ENCODE measurements at regions not wholly inside any gene's neighbourhood (a gene's known extent, or its start where the extent isn't known, plus 50 kb on each side); places are given as distances from the start of the nearest gene placed in this dataset.
A peak's percentile ranks its signal among the peaks of the same experiment; 100 is the strongest.

- no peak for TF ChIP-seq CTCF (IDR thresholded peaks at IDR 0.05)
- TF ChIP-seq POLR2A (IDR thresholded peaks at IDR 0.05) = no peak
- 69 to 78% methylated on average over 3 of the region's 3 CpGs for WGBS, 2 donors
- Histone ChIP-seq H3K36me3 (ENCODE audit: low read depth, missing control alignments) (no peaks in the 10 kb centered on the region), H3K4me1 (no peaks in the 10 kb centered on the region), H3K9me3 (no peaks in the 10 kb centered on the region), H3K27ac (no peak overlapping the region), H3K4me3 (no peak overlapping the region), H3K27me3 (no peaks in the 10 kb centered on the region)
- intact Hi-C loops (cut with DNase I; ENCODE audit: low total_unique reads) = no loop called here
- DNase-seq = no peak
These were observed 458.8 kb downstream of the RFC3 start for GRCh38 chr13:34276764-34277163.

DNA sequence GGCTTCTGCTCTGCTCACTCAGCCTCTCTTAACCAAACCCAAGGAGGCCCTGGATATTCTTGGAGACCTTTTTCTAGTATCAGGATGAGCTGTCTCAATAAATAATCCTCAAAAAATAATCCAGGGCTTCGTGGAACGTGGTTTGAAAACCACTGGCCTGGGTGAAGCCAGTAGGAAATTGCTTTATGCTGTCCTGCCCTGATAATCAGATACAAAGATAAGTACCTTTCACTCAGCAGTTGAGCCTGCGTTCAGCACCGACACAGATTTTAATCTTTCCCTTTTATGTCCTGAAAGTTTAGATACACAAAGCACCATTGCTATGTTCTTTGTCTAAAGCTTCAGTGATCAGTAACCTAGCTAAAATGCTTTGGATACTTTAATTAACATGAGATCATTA, 460.0 kb downstream of the RFC3 start:
- Histone ChIP-seq H3K36me3 (ENCODE audit: low read depth, missing control alignments) (no peaks in the 10 kb centered on the region), H3K4me1 (no peaks in the 10 kb centered on the region), H3K4me3 (no peak overlapping the region), H3K9me3 (no peaks in the 10 kb centered on the region), H3K27ac (no peak overlapping the region), H3K27me3 (no peaks in the 10 kb centered on the region)
- DNase-seq = no peak
- intact Hi-C loops (cut with DNase I; ENCODE audit: low total_unique reads) = no loop called here
- 63 to 73% methylated on average over 4 of the region's 4 CpGs for WGBS, 2 donors
- TF ChIP-seq CTCF (IDR thresholded peaks at IDR 0.05) = no peak
- TF ChIP-seq POLR2A (IDR thresholded peaks at IDR 0.05) = no peak

DNA sequence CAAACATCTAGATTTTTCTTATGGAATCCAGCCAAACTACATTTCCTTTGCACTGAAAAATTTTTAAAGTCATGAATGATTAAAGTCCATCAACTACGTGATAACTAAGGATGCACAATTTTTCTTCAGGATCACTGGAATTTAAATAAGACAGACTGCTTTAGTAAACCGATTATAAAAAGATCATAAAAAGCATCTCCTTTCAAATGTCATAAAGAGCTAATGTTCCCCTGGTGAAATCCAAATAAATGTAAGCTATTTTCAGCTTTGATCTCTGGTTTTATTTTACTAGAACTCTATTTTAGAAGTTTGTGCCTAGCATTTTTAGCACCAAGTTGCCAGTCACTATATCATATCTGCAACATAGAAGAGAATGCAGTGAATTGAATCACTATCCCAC, 460.8 kb downstream of the RFC3 start:
- Histone ChIP-seq H3K4me3 (no peak overlapping the region), H3K27ac (no peak overlapping the region), H3K9me3 (no peaks in the 10 kb centered on the region), H3K4me1 (no peaks in the 10 kb centered on the region), H3K36me3 (ENCODE audit: low read depth, missing control alignments) (no peaks in the 10 kb centered on the region), H3K27me3 (no peaks in the 10 kb centered on the region)
- 40 to 42% methylated on average over 2 of the region's 2 CpGs for WGBS, 2 donors
- TF ChIP-seq POLR2A (IDR thresholded peaks at IDR 0.05) (no peak), CTCF (IDR thresholded peaks at IDR 0.05) (no peak)
- DNase-seq = no peak
- intact Hi-C loops (cut with DNase I; ENCODE audit: low total_unique reads) = no loop called here

GRCh38 chr13:34290661-34291060, 472.7 kb downstream of the RFC3 start:
- Histone ChIP-seq H3K27ac (no peak overlapping the region), H3K4me1 (no peaks in the 10 kb centered on the region), H3K27me3 (no peaks in the 10 kb centered on the region), H3K9me3 (no peaks in the 10 kb centered on the region), H3K4me3 (no peak overlapping the region), H3K36me3 (ENCODE audit: low read depth, missing control alignments) (no peaks in the 10 kb centered on the region)
- no peak for DNase-seq
- intact Hi-C loops (cut with DNase I; ENCODE audit: low total_unique reads) = no loop called here
- TF ChIP-seq POLR2A (IDR thresholded peaks at IDR 0.05) (no peak), CTCF (IDR thresholded peaks at IDR 0.05) (no peak)

GRCh38 chr13:34294483-34295129, 476.7 kb downstream of the RFC3 start:
- no peaks in the 10 kb centered on the region for H3K9me3 ChIP-seq
- H3K4me3 ChIP-seq = no peak overlapping the region
- no peaks in the 10 kb centered on the region for H3K27me3 ChIP-seq
- H3K4me1 ChIP-seq = no peaks in the 10 kb centered on the region
- peak; percentile 30 for DNase-seq
- 27 to 28% methylated on average over 5 of the region's 5 CpGs for WGBS, 2 donors
- no peak for TF ChIP-seq POLR2A (IDR thresholded peaks at IDR 0.05)
- no peak for TF ChIP-seq CTCF (IDR thresholded peaks at IDR 0.05)
- H3K36me3 ChIP-seq (ENCODE audit: low read depth, missing control alignments) = no peaks in the 10 kb centered on the region
- H3K27ac ChIP-seq = no peak overlapping the region
- intact Hi-C loops (cut with DNase I; ENCODE audit: low total_unique reads) = no loop called here

Measured in testis (tissue), 2 donors.